GM18909 (cell line): ENCODE measurements at regions not wholly inside any gene's neighbourhood (a gene's known extent, or its start where the extent isn't known, plus 50 kb on each side); places are given as distances from the start of the nearest gene placed in this dataset.
"Not testable (repeated sequence)": the region's sequence is repeated elsewhere in the genome, so short reads cannot be mapped to it uniquely, and the experiment has no call there.

Experiments
- ATAC-seq: cut with Tn5 transposase; IDR thresholded peaks from one replicate; pipeline ENCODE4 v1.9.1; 2021; ENCODE audit warnings: mild to moderate bottlenecking; ENCODE audit not compliant: unreplicated experiment, poor library complexity

DNA sequence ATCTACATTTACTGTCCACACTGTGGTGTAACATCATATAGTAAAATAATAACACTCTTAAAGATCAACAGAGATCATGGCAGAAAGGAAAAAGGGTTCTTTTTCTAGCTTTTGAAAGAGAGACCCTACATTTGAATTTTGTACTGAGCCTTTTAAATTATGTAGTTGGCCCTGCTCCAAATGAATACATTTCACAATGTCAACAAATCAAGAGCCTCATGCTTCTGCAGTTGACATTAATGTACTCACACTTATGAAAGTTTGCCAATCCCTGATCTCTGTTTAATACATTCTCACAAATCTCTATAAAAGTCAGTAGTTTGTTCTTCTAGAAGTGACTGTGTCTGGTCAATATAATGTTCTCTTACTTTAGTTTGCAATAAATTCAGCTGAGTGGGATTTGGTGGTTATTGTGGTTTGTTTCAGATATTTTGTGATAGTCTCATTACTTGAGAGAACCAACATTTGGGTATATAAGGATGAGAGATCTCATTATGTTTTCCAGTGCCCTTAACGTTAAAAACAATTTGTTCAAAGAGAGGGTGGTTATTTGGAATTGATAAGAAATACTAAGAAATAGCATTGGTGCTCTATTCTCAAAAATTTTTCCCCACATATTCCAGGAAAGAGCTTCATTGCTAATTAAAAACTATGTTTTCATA, 277.8 kb upstream of the FTMT start:
- ATAC-seq, result no peak

DNA sequence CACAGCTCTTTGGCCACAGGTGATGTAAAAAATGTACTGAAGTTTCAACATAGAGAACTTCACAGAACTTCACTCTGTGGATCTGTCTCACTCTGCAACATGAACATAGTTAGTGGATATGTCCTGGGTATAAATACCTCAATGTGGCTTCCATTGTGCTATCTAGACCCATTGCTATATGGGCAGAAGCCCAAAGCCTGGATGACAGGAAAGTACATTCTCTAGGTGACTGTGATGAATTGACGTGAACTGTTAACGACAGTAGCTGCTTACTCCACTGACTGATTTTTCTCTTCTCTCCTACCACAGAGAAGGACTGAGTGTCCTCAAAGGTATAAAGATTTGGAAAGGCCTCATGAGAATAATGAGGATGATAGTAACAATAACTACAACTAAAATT, 270.1 kb upstream of the FTMT start:
- ATAC-seq, result no peak

GRCh38 chr5:121596882-121597281, 254.8 kb upstream of the FTMT start:
- ATAC-seq, result no peak

GRCh38 chr5:121608826-121609225, 242.9 kb upstream of the FTMT start:
- ATAC-seq, result no peak

DNA sequence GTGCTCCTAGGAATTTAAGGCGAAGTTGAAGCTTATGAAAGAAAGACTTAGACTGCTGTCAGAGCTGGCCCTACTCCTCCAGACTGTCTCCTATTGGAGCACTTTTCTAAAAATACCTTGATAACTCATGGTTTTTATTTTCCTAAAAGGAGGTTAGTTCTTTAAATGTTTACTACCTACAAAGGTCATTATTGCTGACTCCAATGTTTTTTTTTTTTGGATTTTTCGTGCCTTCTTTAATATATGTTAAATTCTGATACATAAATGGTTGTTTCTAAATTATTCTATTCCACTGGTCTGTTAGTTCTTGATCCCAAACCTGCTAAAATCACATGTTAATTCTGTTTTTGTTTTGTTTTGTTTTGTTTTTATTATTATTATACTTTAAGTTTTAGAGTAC, 227.6 kb upstream of the FTMT start:
- ATAC-seq, result no peak

- ATAC-seq, result no peak
Observed at GRCh38 chr5:121628783-121629182, 222.9 kb upstream of the FTMT start.

GRCh38 chr5:121630402-121630801, 221.3 kb upstream of the FTMT start:
- no peak for ATAC-seq

DNA sequence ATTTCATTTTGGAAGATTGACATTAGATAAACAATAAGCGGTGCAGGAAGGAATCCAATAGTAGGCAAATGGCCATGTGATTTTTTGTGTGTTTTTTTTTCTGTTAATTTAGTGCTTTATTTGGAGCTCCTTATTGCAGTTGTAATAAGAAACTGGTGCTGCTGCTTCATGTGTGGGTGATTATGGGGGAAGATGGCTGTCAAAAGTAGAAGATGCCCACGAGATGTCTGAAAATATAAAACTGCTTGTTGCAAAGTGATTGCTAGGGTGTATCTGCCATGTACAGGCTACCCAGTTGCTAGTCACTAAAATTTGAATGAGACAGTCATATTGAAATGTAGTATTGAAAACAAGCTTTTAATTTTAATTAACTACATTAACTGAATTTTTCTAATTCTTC, 216.7 kb upstream of the FTMT start:
- ATAC-seq, result no peak

- ATAC-seq, result no peak
Observed at GRCh38 chr5:121638126-121638525, 213.6 kb upstream of the FTMT start.

DNA sequence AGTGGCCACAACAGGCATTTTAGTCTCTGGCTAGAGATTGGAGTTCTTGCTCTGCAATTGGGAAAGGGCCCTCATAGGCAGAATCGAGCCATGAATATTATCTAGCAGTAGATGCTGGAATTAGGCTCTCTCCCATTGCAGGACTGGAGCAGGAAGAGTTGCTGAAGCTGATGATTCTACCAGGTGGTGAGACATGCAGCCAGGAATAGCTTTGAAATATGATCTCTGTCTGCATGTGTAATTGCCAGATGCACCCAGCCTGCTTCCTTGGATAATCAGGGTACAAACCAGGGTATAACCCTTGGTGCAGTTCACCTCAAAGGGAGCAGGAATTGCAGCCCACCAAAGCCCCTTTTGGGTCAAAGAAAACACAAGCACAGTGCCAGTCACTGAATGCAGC, 211.4 kb upstream of the FTMT start:
- ATAC-seq, result no peak

GRCh38 chr5:121658221-121658620, 193.5 kb upstream of the FTMT start:
- no peak for ATAC-seq

DNA sequence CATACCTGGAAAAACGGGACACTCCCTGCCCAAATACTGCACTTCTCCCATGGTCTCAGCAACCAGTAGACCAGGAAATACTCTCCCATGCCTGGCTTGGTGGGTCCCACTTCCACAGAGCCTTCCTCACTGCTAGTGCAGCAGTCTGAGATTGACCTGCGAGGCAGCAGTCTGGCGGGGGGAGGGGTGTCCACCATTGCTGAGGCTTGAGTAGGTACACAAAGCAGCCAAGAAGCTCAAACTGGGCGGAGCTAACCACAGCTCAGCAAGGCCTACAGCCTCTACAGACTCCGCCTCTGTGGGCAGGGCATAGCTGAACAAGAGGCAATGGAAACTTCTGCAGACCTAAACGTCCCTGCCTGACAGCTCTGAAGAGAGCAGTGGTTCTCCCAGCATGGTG, 191.5 kb upstream of the FTMT start:
- no peak for ATAC-seq

GRCh38 chr5:121665542-121665941, 186.1 kb upstream of the FTMT start:
- not testable (repeated sequence) for ATAC-seq

DNA sequence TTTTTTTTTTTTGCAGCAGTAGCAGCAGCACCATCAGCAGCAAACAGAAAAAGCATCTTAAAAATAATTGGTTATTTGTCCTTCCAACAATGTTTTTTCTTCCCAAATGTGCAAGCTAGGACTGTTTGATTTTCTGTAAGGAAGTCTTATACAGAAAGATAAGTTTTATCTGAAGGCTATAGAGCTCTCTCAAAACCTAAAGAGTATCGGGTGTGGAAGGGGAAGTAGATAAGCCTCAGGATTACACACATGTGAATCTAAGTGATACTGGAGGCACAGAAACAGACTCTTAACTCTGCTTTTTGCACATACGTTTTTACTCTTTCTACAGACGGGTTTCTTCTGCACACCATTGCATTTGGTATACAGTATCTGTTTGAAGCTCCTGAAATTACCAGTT, 184.4 kb upstream of the FTMT start:
- ATAC-seq, result no peak

DNA sequence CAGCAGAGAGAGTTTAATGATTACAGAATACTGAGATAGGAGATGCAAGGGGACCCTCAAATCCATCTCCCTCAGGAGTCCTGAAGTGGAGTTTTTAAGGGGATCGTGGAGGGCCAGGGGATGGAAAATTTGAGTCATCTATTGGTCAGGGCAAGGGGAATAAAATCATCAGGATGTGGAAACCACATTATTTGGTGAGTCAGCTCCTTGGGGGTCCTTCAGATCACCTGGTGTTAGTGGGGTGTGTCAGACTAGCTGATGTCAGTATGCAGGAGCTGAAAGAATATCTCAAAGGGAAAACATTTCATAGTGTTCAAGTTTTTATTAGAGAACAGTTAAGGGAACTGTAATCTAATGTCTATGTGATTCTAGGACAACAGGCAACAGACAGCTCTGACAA, 183.0 kb upstream of the FTMT start:
- ATAC-seq, result no peak

DNA sequence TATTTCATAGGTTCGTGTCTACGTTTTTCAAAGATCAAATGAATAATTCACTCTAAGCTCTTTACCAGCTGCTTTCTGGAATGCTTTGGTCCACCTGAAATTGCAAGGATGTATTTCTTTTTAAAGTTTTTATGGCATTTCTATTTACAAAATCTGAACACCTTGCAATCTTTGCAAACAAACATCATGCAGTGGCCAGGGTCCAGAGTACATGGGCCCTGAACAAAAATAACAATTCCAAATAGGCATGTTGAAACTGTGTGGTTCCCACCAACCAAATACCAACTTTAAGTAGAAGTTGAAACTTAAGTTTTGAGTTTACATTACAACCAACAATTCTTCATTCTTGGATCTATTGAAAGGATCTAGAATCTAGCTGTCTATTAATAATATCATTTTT, 180.1 kb upstream of the FTMT start:
- ATAC-seq, result no peak

DNA sequence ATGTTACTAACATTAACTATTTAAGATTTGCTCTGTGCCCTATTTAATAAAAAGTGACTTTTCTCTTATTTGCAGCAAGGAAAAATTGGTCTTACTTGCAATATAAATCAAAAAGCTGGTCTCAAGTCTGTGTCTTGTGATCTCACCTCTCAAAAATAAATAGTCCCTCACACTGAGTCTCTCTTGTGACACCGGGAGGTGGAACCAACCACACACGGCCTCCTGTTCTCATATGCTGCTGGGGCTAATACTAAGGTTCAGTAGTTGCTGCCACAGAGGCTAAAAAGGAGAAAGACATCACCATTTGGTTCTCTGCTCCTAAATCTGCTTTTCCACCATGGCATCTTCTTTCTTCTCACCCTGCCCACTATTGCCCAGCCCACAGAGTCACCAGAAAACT, 175.8 kb upstream of the FTMT start:
- no peak for ATAC-seq

DNA sequence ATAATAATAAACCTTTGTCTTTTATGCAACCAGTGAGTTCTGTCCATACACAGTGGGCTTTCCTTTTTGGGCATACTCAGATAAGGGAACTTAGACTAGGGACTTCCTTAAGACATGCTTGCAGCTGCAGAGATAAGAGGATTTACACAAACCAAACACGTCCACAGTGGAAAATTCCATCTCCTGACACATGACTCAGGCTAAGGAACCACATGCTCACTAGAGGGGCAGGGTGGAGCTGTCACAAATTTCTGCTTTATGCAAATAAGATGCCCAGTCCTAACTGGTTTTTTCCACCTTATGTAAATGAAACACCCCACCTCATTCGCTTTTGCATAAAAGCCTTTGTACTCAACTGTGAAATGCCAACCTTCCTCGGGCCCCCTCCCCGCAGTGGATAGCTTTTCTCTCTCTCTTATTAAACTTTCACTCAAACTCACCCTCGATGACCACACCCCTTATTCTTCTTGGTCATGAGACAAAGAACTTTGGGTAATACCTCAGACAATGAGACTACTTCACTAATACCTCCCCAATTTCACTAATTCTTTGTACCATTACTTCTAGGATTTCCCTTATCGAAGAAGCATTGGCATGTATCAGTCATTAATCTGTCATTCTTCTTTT, 170.3 kb upstream of the FTMT start:
- no peak for ATAC-seq

GRCh38 chr5:121688126-121688525, 163.6 kb upstream of the FTMT start:
- no peak for ATAC-seq

- no peak for ATAC-seq
Observed at GRCh38 chr5:121688781-121689180, 162.9 kb upstream of the FTMT start.

- no peak for ATAC-seq
Observed at GRCh38 chr5:121691478-121691877, 160.2 kb upstream of the FTMT start.

DNA sequence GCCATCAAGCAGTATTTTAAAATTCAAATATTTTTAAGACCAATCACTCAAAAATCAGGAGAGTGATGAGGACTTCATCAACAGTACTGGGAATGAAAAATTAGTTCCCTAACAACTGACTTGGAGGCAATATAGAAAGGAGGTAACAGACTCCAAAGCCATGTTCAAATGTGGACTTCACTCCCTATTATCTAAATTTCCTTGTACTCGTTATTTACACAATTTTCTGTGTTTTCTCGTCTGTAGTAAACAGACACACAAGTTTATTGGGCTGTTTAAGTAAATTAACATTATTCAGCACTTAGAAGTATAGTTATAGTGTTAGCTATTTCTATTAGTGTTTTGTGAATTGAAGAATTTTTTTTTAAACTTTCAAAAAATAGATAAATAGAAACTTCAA, 159.5 kb upstream of the FTMT start:
- ATAC-seq, result no peak
